Neural progenitor cell (in vitro differentiated cells): ENCODE measurements at regions not wholly inside any gene's neighbourhood (a gene's known extent, or its start where the extent isn't known, plus 50 kb on each side); places are given as distances from the start of the nearest gene placed in this dataset.

ENCODE experiments used
- DNase-seq: peaks from one replicate; pipeline ENCODE4 v3.0.0-alpha.2; 2016; ENCODE audit warnings: low spot score
- H2AFZ ChIP-seq: fragments of 200-600 bp; sonication (generic); replicated peaks from 2 replicates; pipeline ENCODE4 v1.6.1; 2016; ENCODE audit warnings: antibody characterized with exemption
- H3F3A ChIP-seq: fragments of 200-600 bp; sonication (generic); 2 replicates; pipeline ENCODE4 v1.6.1; 2016; ENCODE audit warnings: antibody characterized with exemption, low read depth
- H3K27ac ChIP-seq: fragments of 200-600 bp; sonication (generic); 2 replicates; pipeline ENCODE4 v1.5.1; 2016; ENCODE audit warnings: mild to moderate bottlenecking
- H3K27me3 ChIP-seq: fragments of 200-600 bp; sonication (generic); 2 replicates; pipeline ENCODE4 v1.6.1; 2016; ENCODE audit warnings: mild to moderate bottlenecking, moderate library complexity
- H3K36me3 ChIP-seq: fragments of 200-600 bp; sonication (generic); 2 replicates; pipeline ENCODE4 v1.5.1; 2016
- H3K4me1 ChIP-seq: fragments of 200-600 bp; sonication (generic); 2 replicates; pipeline ENCODE4 v1.6.1; 2016; ENCODE audit warnings: mixed run types
- H3K4me2 ChIP-seq: fragments of 200-600 bp; sonication (generic); 2 replicates; pipeline ENCODE4 v1.6.1; 2016
- H3K4me3 ChIP-seq: fragments of 200-600 bp; sonication (generic); 2 replicates; pipeline ENCODE4 v1.5.1; 2016
- H3K79me2 ChIP-seq: fragments of 200-600 bp; sonication (generic); 2 replicates; pipeline ENCODE4 v1.6.1; 2016; ENCODE audit warnings: low read depth
- H3K9ac ChIP-seq: fragments of 200-600 bp; sonication (generic); 2 replicates; pipeline ENCODE4 v1.6.1; 2016
- H3K9me3 ChIP-seq: fragments of 200-600 bp; sonication (generic); 2 replicates; pipeline ENCODE4 v1.5.1; 2016; ENCODE audit warnings: low read depth
- H4K20me1 ChIP-seq: fragments of 200-600 bp; sonication (generic); 2 replicates; pipeline ENCODE4 v1.6.1; 2016; ENCODE audit warnings: low read depth
- H3K27ac Mint-ChIP-seq: 3 replicates; pipeline ENCODE4 v1.8.0; 2021; ENCODE audit warnings: mixed read lengths
- H3K27me3 Mint-ChIP-seq: 2 replicates; pipeline ENCODE4 v1.8.0; 2022; ENCODE audit warnings: low read depth, mild to moderate bottlenecking, inconsistent platforms, moderate library complexity, mixed read lengths; ENCODE audit not compliant: insufficient read depth
- H3K36me3 Mint-ChIP-seq: 3 replicates; pipeline ENCODE4 v1.8.0; 2021; ENCODE audit warnings: mixed read lengths
- H3K4me1 Mint-ChIP-seq: 3 replicates; pipeline ENCODE4 v1.8.0; 2021; ENCODE audit warnings: mixed read lengths
- H3K4me3 Mint-ChIP-seq: 3 replicates; pipeline ENCODE4 v1.8.0; 2021; ENCODE audit warnings: mild to moderate bottlenecking, moderate library complexity, mixed read lengths
- H3K9me3 Mint-ChIP-seq: 3 replicates; pipeline ENCODE4 v1.8.0; 2020; ENCODE audit warnings: mixed read lengths
- CTCF ChIP-seq: fragments of 200-600 bp; sonication (generic); IDR thresholded peaks from 2 replicates; pipeline ENCODE4 v1.5.1; 2017; ENCODE audit warnings: antibody characterized with exemption, mild to moderate bottlenecking
- EZH2 ChIP-seq: fragments of 200-600 bp; sonication (generic); IDR thresholded peaks from 2 replicates; pipeline ENCODE4 v1.6.1; 2017; ENCODE audit warnings: antibody characterized with exemption, mild to moderate bottlenecking, moderate library complexity
- EZH2phosphoT487 ChIP-seq: fragments of 200-600 bp; sonication (generic); IDR thresholded peaks from 2 replicates; pipeline ENCODE4 v1.6.1; 2017; ENCODE audit warnings: antibody characterized with exemption

GRCh38 chr10:90286406-90286805 is 571.4 kb downstream of the HTR7 start:
- H3K27ac ChIP-seq: no peak overlapping the region
- Mint-ChIP-seq H3K36me3 (no peaks in the 10 kb centered on the region), H3K27ac (no peak overlapping the region), H3K27me3 (peaks cover 5% of the 10 kb centered on the region), H3K4me3 (no peak overlapping the region), H3K4me1 (peaks cover 3% of the 10 kb centered on the region), H3K9me3 (no peaks in the 10 kb centered on the region)
- H3K4me2 ChIP-seq: no peak overlapping the region
- TF ChIP-seq EZH2phosphoT487 (no peak), EZH2 (no peak), CTCF (no peak)
- H3K27me3 ChIP-seq: no peaks in the 10 kb centered on the region
- no peaks in the 10 kb centered on the region for H4K20me1 ChIP-seq
- H3F3A ChIP-seq: no peaks in the 10 kb centered on the region
- H3K4me1 ChIP-seq: no peaks in the 10 kb centered on the region
- DNase-seq: no peak
- H3K4me3 ChIP-seq: no peak overlapping the region
- no peaks in the 10 kb centered on the region for H3K9me3 ChIP-seq
- H3K36me3 ChIP-seq: no peaks in the 10 kb centered on the region
- H3K9ac ChIP-seq: no peak overlapping the region
- no peak overlapping the region for H2AFZ ChIP-seq
- H3K79me2 ChIP-seq: no peaks in the 10 kb centered on the region

- no peak overlapping the region for H3K4me3 Mint-ChIP-seq
- H3K36me3 ChIP-seq: no peaks in the 10 kb centered on the region
- H3K9ac ChIP-seq: no peak overlapping the region
- H3K9me3 ChIP-seq: no peaks in the 10 kb centered on the region
- H3K4me1 Mint-ChIP-seq: peaks cover 3% of the 10 kb centered on the region
- no peaks in the 10 kb centered on the region for H3K9me3 Mint-ChIP-seq
- no peaks in the 10 kb centered on the region for H3K27me3 ChIP-seq
- H3F3A ChIP-seq: no peaks in the 10 kb centered on the region
- H4K20me1 ChIP-seq: no peaks in the 10 kb centered on the region
- H3K4me2 ChIP-seq: no peak overlapping the region
- no peak overlapping the region for H3K27ac ChIP-seq
- H2AFZ ChIP-seq: no peak overlapping the region
- H3K27me3 Mint-ChIP-seq: peaks cover 5% of the 10 kb centered on the region
- DNase-seq: no peak
- H3K79me2 ChIP-seq: no peaks in the 10 kb centered on the region
- no peak for TF ChIP-seq EZH2
- TF ChIP-seq EZH2phosphoT487: no peak
- no peak for TF ChIP-seq CTCF
- no peaks in the 10 kb centered on the region for H3K36me3 Mint-ChIP-seq
- H3K4me3 ChIP-seq: no peak overlapping the region
- H3K4me1 ChIP-seq: no peaks in the 10 kb centered on the region
- no peak overlapping the region for H3K27ac Mint-ChIP-seq
Measured at GRCh38 chr10:90286941-90287340, 570.9 kb downstream of the HTR7 start.

GRCh38 chr10:90288391-90288933 is 569.4 kb downstream of the HTR7 start:
- Histone ChIP-seq H3K4me3 (no peak overlapping the region), H3K9me3 (no peaks in the 10 kb centered on the region), H2AFZ (peak overlapping the region; percentile 70), H3K4me1 (no peaks in the 10 kb centered on the region), H3K4me2 (no peak overlapping the region), H3K27ac (no peak overlapping the region), H3K79me2 (no peaks in the 10 kb centered on the region), H3K36me3 (no peaks in the 10 kb centered on the region), H3K9ac (no peak overlapping the region), H3K27me3 (no peaks in the 10 kb centered on the region), H3F3A (no peaks in the 10 kb centered on the region), H4K20me1 (no peaks in the 10 kb centered on the region)
- H3K9me3 Mint-ChIP-seq: no peaks in the 10 kb centered on the region
- peak; percentile 10 for DNase-seq
- no peak overlapping the region for H3K27ac Mint-ChIP-seq
- no peaks in the 10 kb centered on the region for H3K36me3 Mint-ChIP-seq
- H3K4me1 Mint-ChIP-seq: peaks cover 3% of the 10 kb centered on the region
- TF ChIP-seq EZH2: no peak
- no peak for TF ChIP-seq EZH2phosphoT487
- peak; percentile 44 for TF ChIP-seq CTCF
- no peak overlapping the region for H3K4me3 Mint-ChIP-seq
- peaks cover 5% of the 10 kb centered on the region for H3K27me3 Mint-ChIP-seq
